Astrocyte (in vitro differentiated cells and primary cell): ENCODE measurements at regions not wholly inside any gene's neighbourhood (a gene's known extent, or its start where the extent isn't known, plus 50 kb on each side); places are given as distances from the start of the nearest gene placed in this dataset.

Source experiments
- EZH2 ChIP-seq: IDR thresholded peaks from 2 replicates; pipeline ENCODE4 v1.6.1; 2012; ENCODE audit warnings: mild to moderate bottlenecking, low read length, inconsistent platforms; ENCODE audit not compliant: insufficient read depth
- TF ChIP-seq, protein P1 (sequence below): IDR thresholded peaks from 2 replicates; pipeline ENCODE4 v1.5.1; 2011; ENCODE audit warnings: low read depth, mild to moderate bottlenecking, inconsistent platforms, low read length, moderate library complexity; ENCODE audit not compliant: insufficient read depth

DNA sequence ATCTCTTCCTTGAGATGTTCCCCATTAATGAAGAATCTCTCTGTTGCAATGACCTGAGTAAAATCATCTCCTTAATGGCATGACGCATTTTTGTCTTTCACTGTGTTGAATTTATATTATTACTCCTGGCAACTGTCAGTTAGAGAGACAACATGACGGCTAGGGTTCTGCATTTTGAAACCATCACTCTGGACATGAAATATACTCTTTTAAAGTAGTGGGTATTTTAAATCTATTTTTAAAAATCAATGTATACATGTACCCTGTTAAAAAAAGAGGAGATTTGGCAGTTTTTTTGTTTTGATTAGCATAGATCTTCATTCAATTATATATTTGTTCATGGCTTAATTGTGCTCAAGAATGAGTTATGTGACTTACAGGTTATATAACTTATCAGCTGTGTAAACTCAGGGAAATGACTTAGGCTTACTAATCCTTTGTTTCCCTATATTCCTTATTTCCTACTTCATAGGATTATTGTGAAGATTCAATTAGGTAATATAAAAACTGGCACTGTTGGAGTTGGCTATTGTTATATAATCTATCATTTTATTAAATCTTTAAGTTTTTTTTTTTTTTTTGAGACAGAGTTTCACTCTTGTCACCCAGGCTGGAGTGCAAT lies 632.0 kb upstream of the SPRY2 start:
- TF ChIP-seq, protein P1, sequence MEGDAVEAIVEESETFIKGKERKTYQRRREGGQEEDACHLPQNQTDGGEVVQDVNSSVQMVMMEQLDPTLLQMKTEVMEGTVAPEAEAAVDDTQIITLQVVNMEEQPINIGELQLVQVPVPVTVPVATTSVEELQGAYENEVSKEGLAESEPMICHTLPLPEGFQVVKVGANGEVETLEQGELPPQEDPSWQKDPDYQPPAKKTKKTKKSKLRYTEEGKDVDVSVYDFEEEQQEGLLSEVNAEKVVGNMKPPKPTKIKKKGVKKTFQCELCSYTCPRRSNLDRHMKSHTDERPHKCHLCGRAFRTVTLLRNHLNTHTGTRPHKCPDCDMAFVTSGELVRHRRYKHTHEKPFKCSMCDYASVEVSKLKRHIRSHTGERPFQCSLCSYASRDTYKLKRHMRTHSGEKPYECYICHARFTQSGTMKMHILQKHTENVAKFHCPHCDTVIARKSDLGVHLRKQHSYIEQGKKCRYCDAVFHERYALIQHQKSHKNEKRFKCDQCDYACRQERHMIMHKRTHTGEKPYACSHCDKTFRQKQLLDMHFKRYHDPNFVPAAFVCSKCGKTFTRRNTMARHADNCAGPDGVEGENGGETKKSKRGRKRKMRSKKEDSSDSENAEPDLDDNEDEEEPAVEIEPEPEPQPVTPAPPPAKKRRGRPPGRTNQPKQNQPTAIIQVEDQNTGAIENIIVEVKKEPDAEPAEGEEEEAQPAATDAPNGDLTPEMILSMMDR, result no peak
- TF ChIP-seq EZH2, result no peak
